ENCODE measurements at regions not wholly inside any gene's neighbourhood (a gene's known extent, or its start where the extent isn't known, plus 50 kb on each side); places are given as distances from the start of the nearest gene placed in this dataset.

- no peak for DNase-seq
Measured at GRCh38 chr11:13062115-13062514, 53.0 kb downstream of the RASSF10 start.

GRCh38 chr11:13064593-13064992 is 55.5 kb downstream of the RASSF10 start:
- DNase-seq, result no peak

- no peak for DNase-seq
Measured at GRCh38 chr11:13065200-13065787, 56.2 kb downstream of the RASSF10 start.

- no peak for DNase-seq
Measured at GRCh38 chr11:13068211-13068610, 59.1 kb downstream of the RASSF10 start.

GRCh38 chr11:13073119-13073981 is 64.2 kb downstream of the RASSF10 start:
- DNase-seq, result no peak

- no peak for DNase-seq
Measured at GRCh38 chr11:13074714-13075464, 65.8 kb downstream of the RASSF10 start.

GRCh38 chr11:13076961-13077360 is 67.8 kb downstream of the RASSF10 start:
- DNase-seq, result no peak

- no peak for DNase-seq
Measured at GRCh38 chr11:13080861-13081260, 71.7 kb downstream of the RASSF10 start.

- DNase-seq, result no peak
Measured at GRCh38 chr11:13082588-13082987, 73.5 kb downstream of the RASSF10 start.

GRCh38 chr11:13090228-13090708 is 81.2 kb downstream of the RASSF10 start:
- no peak for DNase-seq

- no peak for DNase-seq
Measured at GRCh38 chr11:13091373-13091772, 82.3 kb downstream of the RASSF10 start.

- DNase-seq, result no peak
Measured at GRCh38 chr11:13091804-13092203, 82.7 kb downstream of the RASSF10 start.

- no peak for DNase-seq
Measured at GRCh38 chr11:13094930-13095687, 86.0 kb downstream of the RASSF10 start.

GRCh38 chr11:13098063-13098462 is 88.9 kb downstream of the RASSF10 start:
- no peak for DNase-seq

GRCh38 chr11:13098616-13099289 is 89.6 kb downstream of the RASSF10 start:
- DNase-seq, result no peak

- DNase-seq, result no peak
Measured at GRCh38 chr11:13101644-13102512, 92.8 kb downstream of the RASSF10 start.

- no peak for DNase-seq
Measured at GRCh38 chr11:13102513-13102840, 93.4 kb downstream of the RASSF10 start.

GRCh38 chr11:13102865-13103539 is 93.9 kb downstream of the RASSF10 start:
- no peak for DNase-seq

- no peak for DNase-seq
Measured at GRCh38 chr11:13103962-13104554, 94.9 kb downstream of the RASSF10 start.

- DNase-seq, result peak in 1 of 2 experiments; percentile 58
Measured at GRCh38 chr11:13104619-13105236, 95.6 kb downstream of the RASSF10 start.
